Right lobe of liver (tissue), 4 donors: ENCODE measurements at regions not wholly inside any gene's neighbourhood (a gene's known extent, or its start where the extent isn't known, plus 50 kb on each side); places are given as distances from the start of the nearest gene placed in this dataset.

Experiments
- CTCF ChIP-seq, 4 donors: fragments of 200-600 bp in 3 of 4; fragments of 450-650 bp in 1 of 4; IDR thresholded peaks; one replicate each; pipeline versions ENCODE4 v1.5.1 to v1.8.0; 2016 to 2022; ENCODE audit warnings: antibody characterized with exemption in 4 of 4, mild to moderate bottlenecking in 2 of 4
- POLR2A ChIP-seq: fragments of 450-650 bp; IDR thresholded peaks from one replicate; pipeline ENCODE4 v1.6.1; 2017; ENCODE audit warnings: antibody characterized with exemption, mild to moderate bottlenecking
- donor health status: DM: no; HTN: no; CAD: no.
- donor health status: DM: no; HTN: no; CAD: no.
- donor health status: DM: no; HTN: yes; CAD: no.

- TF ChIP-seq POLR2A (no peak), CTCF (IDR thresholded peaks at IDR 0.05) (no peak)
These were observed 902.8 kb upstream of the NDST4 start for GRCh38 chr4:116016201-116016600.
